Liver (tissue), 8 donors: ENCODE measurements at regions not wholly inside any gene's neighbourhood (a gene's known extent, or its start where the extent isn't known, plus 50 kb on each side); places are given as distances from the start of the nearest gene placed in this dataset.

Experiments
- DNase-seq: peaks from one replicate; pipeline ENCODE4 v3.0.0-alpha.2; 2017; ENCODE audit warnings: low spot score
- H3K27ac ChIP-seq, 2 donors: one replicate each; pipeline ENCODE4 v1.7.0; 2013; ENCODE audit warnings: inconsistent platforms in 2 of 2, low read length in 2 of 2, control low read depth in 1 of 2, low read depth in 1 of 2, mild to moderate bottlenecking in 1 of 2
- H3K27me3 ChIP-seq, 4 donors: one replicate each; pipeline versions ENCODE4 v1.6.1 to v1.7.0; 2013; ENCODE audit warnings: low read length in 3 of 4, inconsistent platforms in 1 of 4, mild to moderate bottlenecking in 1 of 4, moderate library complexity in 1 of 4; ENCODE audit not compliant: control insufficient read depth in 4 of 4, insufficient read depth in 4 of 4
- H3K36me3 ChIP-seq, 4 donors: one replicate each; pipeline versions ENCODE4 v1.6.1 to v1.7.0; 2013; ENCODE audit warnings: low read length in 3 of 4, mild to moderate bottlenecking in 3 of 4, low read depth in 1 of 4, moderate library complexity in 1 of 4; ENCODE audit not compliant: control insufficient read depth in 4 of 4, insufficient read depth in 3 of 4
- H3K4me1 ChIP-seq, 4 donors: one replicate each; pipeline versions ENCODE4 v1.6.1 to v1.7.0; 2013; ENCODE audit warnings: low read length in 3 of 4, mild to moderate bottlenecking in 3 of 4, moderate library complexity in 1 of 4; ENCODE audit not compliant: control insufficient read depth in 4 of 4, insufficient read depth in 4 of 4
- H3K4me3 ChIP-seq, 3 donors: one replicate each; pipeline versions ENCODE4 v1.6.1 to v1.7.0; 2013; ENCODE audit warnings: low read length in 3 of 3, control low read depth in 1 of 3, low read depth in 1 of 3, mild to moderate bottlenecking in 1 of 3
- H3K9ac ChIP-seq, 2 donors: one replicate each; pipeline ENCODE4 v1.7.0; 2013; ENCODE audit warnings: low read length in 2 of 2, mild to moderate bottlenecking in 2 of 2, moderate library complexity in 2 of 2, control low read depth in 1 of 2, low read depth in 1 of 2
- H3K9me3 ChIP-seq, 4 donors: one replicate each; pipeline versions ENCODE4 v1.6.1 to v1.7.0; 2013; ENCODE audit warnings: low read length in 3 of 4; ENCODE audit not compliant: control insufficient read depth in 4 of 4
- ATF3 ChIP-seq: IDR thresholded peaks from 2 replicates; pipeline ENCODE4 v1.6.1; 2016; ENCODE audit warnings: antibody characterized with exemption
- CTCF ChIP-seq: fragments of 150-350 bp; IDR thresholded peaks from 2 replicates; pipeline ENCODE4 v1.5.1; 2017; ENCODE audit warnings: improper control_type of control experiment, low read depth, low read length; ENCODE audit not compliant: missing input control
- FOXA1 ChIP-seq: IDR thresholded peaks from 2 replicates; pipeline ENCODE4 v1.6.1; 2016; ENCODE audit warnings: antibody characterized with exemption
- GABPA ChIP-seq, 2 donors: IDR thresholded peaks in 1 of 2; conservative IDR thresholded peaks in 1 of 2; 2 replicates each; pipeline ENCODE4 v1.6.1; 2016; ENCODE audit warnings: antibody characterized with exemption in 2 of 2, mild to moderate bottlenecking in 1 of 2, moderate library complexity in 1 of 2
- HNF4A ChIP-seq, 2 donors: conservative IDR thresholded peaks; 2 replicates each; pipeline ENCODE4 v1.6.1; 2016; ENCODE audit warnings: antibody characterized with exemption in 2 of 2, mild to moderate bottlenecking in 2 of 2
- HNF4G ChIP-seq: IDR thresholded peaks from 2 replicates; pipeline ENCODE4 v1.6.1; 2016; ENCODE audit warnings: antibody characterized with exemption
- JUND ChIP-seq, 2 donors: IDR thresholded peaks; 2 replicates each; pipeline ENCODE4 v1.6.1; 2016; ENCODE audit warnings: antibody characterized with exemption in 2 of 2
- MAX ChIP-seq: IDR thresholded peaks from 2 replicates; pipeline ENCODE4 v1.6.1; 2016; ENCODE audit warnings: antibody characterized with exemption
- RAD21 ChIP-seq, 2 donors: IDR thresholded peaks; 2 replicates each; pipeline ENCODE4 v1.6.1; 2016; ENCODE audit warnings: antibody characterized with exemption in 2 of 2, mild to moderate bottlenecking in 2 of 2
- REST ChIP-seq: IDR thresholded peaks from 2 replicates; pipeline ENCODE4 v1.6.1; 2016; ENCODE audit warnings: antibody characterized with exemption, mild to moderate bottlenecking
- RXRA ChIP-seq, 2 donors: IDR thresholded peaks; 2 replicates each; pipeline ENCODE4 v1.6.1; 2017 to 2018; ENCODE audit warnings: antibody characterized with exemption in 2 of 2, mild to moderate bottlenecking in 1 of 2
- SP1 ChIP-seq: IDR thresholded peaks from 2 replicates; pipeline ENCODE4 v1.6.1; 2018; ENCODE audit warnings: antibody characterized with exemption, mild to moderate bottlenecking
- TAF1 ChIP-seq: conservative IDR thresholded peaks from 2 replicates; pipeline ENCODE4 v1.6.1; 2016; ENCODE audit warnings: antibody characterized with exemption, mild to moderate bottlenecking
- WGBS: extraction: QIAGEN DNeasy Blood & Tissue Kit; methylation state at CpG from one replicate; pipeline ENCODE4 v1.1.7; 2013; 5-methylcytosine and 5-hydroxymethylcytosine counted together
- donor health status: healthy.
- donor health status: healthy.
- donor health status: healthy.
- donor health status: healthy.
- donor health status: healthy.

GRCh38 chr21:16605597-16605996 lies 875.8 kb downstream of the USP25 start:
- H3K27ac ChIP-seq: no peak overlapping the region
- no peak for TF ChIP-seq MAX
- H3K4me3 ChIP-seq: no peak overlapping the region
- H3K4me1 ChIP-seq: no peaks in the 10 kb centered on the region
- DNase-seq: no peak
- no peaks in the 10 kb centered on the region for H3K27me3 ChIP-seq
- H3K9me3 ChIP-seq: no peaks in the 10 kb centered on the region
- H3K9ac ChIP-seq: no peak overlapping the region
- peaks cover 0 to 5% (median 0%) of the 10 kb centered on the region in 4 donors for H3K36me3 ChIP-seq
- WGBS: 58% methylated on average over 5 of the region's 5 CpGs

- no peak overlapping the region for H3K27ac ChIP-seq
- no peak for DNase-seq
- no peaks in the 10 kb centered on the region for H3K4me1 ChIP-seq
- H3K36me3 ChIP-seq: peaks cover 0 to 5% (median 0%) of the 10 kb centered on the region in 4 donors
- no peak overlapping the region for H3K4me3 ChIP-seq
- no peak for TF ChIP-seq RAD21 (IDR thresholded peaks at IDR 0.05)
- TF ChIP-seq SP1: no peak
- TF ChIP-seq RXRA (IDR thresholded peaks at IDR 0.05): no peak
- TF ChIP-seq CTCF: no peak
- TF ChIP-seq HNF4A (conservative IDR thresholded peaks at IDR 0.05): no peak
- no peak for TF ChIP-seq REST
- no peak for TF ChIP-seq JUND (IDR thresholded peaks at IDR 0.05)
- TF ChIP-seq TAF1: no peak
- TF ChIP-seq MAX: no peak
- TF ChIP-seq ATF3: no peak
- TF ChIP-seq GABPA (IDR thresholded peaks at IDR 0.05 in 1 of 2, conservative IDR thresholded peaks at IDR 0.05 in 1 of 2): no peak
- no peak for TF ChIP-seq FOXA1
- no peak for TF ChIP-seq HNF4G
- H3K9ac ChIP-seq: no peak overlapping the region
- H3K27me3 ChIP-seq: no peaks in the 10 kb centered on the region
- H3K9me3 ChIP-seq: no peaks in the 10 kb centered on the region
- WGBS: 91% methylated on average over 1 of the region's 1 CpG
Observed at GRCh38 chr21:16606271-16606670, 876.5 kb downstream of the USP25 start.
